ENCODE measurements at regions not wholly inside any gene's neighbourhood (a gene's known extent, or its start where the extent isn't known, plus 50 kb on each side); places are given as distances from the start of the nearest gene placed in this dataset.
"Not testable (repeated sequence)": the region's sequence is repeated elsewhere in the genome, so short reads cannot be mapped to it uniquely, and the experiment has no call there.

GRCh38 chr3:68664276-68664675, 268.1 kb downstream of the TAFA4 start:
- H4K20me1 ChIP-seq (ENCODE audit: control insufficient read depth, extremely low read depth, insufficient read depth, low read length): no peaks in the 10 kb centered on the region
- H3K4me2 ChIP-seq (ENCODE audit: extremely low read depth, insufficient read depth, low read length): no peak overlapping the region
- no peaks in the 10 kb centered on the region for H3K4me1 ChIP-seq (ENCODE audit: control insufficient read depth, extremely low read depth, insufficient read depth, low read length)
- TF ChIP-seq EZH2 (IDR thresholded peaks at IDR 0.05; ENCODE audit: low read length, missing control alignments) (no peak), CTCF (conservative IDR thresholded peaks at IDR 0.05 in 1 of 2, IDR thresholded peaks at IDR 0.05 in 1 of 2; ENCODE audit: low read depth in 1 of 2, low read length in 2 of 2) (no peak)
- H3K4me3 ChIP-seq (replicated peaks in 1 of 4; ENCODE audit: control extremely low read depth in 1 of 4, insufficient read depth in 1 of 4, low read depth in 3 of 4, low read length in 4 of 4): no peak overlapping the region
- H3K79me2 ChIP-seq (ENCODE audit: control insufficient read depth, insufficient read depth, low read length): no peaks in the 10 kb centered on the region
- no peak overlapping the region for H2AFZ ChIP-seq (ENCODE audit: low read length)
- no peaks in the 10 kb centered on the region for H3K9me3 ChIP-seq (ENCODE audit: control insufficient read depth, insufficient read depth, low read depth, low read length)
- DNase-seq (ENCODE audit: low read depth in 2 of 2): no peak
- no peaks in the 10 kb centered on the region for H3K36me3 ChIP-seq (ENCODE audit: control insufficient read depth, insufficient read depth, low read length)
- H3K27ac ChIP-seq (ENCODE audit: insufficient read depth, low read length): no peak overlapping the region
- H3K9ac ChIP-seq (ENCODE audit: insufficient read depth, low read length): no peak overlapping the region
- H3K27me3 ChIP-seq (ENCODE audit: control insufficient read depth, insufficient read depth, low read length): no peaks in the 10 kb centered on the region

- no peak for TF ChIP-seq CTCF (conservative IDR thresholded peaks at IDR 0.05 in 1 of 2, IDR thresholded peaks at IDR 0.05 in 1 of 2; ENCODE audit: low read depth in 1 of 2, low read length in 2 of 2)
- no peak for TF ChIP-seq EZH2 (IDR thresholded peaks at IDR 0.05; ENCODE audit: low read length, missing control alignments)
- Histone ChIP-seq H3K4me1 (ENCODE audit: control insufficient read depth, extremely low read depth, insufficient read depth, low read length) (no peaks in the 10 kb centered on the region), H3K27me3 (ENCODE audit: control insufficient read depth, insufficient read depth, low read length) (no peaks in the 10 kb centered on the region), H2AFZ (ENCODE audit: low read length) (no peak overlapping the region), H3K4me3 (replicated peaks in 1 of 4; ENCODE audit: control extremely low read depth in 1 of 4, insufficient read depth in 1 of 4, low read depth in 3 of 4, low read length in 4 of 4) (no peak overlapping the region), H3K27ac (ENCODE audit: insufficient read depth, low read length) (no peak overlapping the region), H3K4me2 (ENCODE audit: extremely low read depth, insufficient read depth, low read length) (no peak overlapping the region), H3K9ac (ENCODE audit: insufficient read depth, low read length) (no peak overlapping the region), H4K20me1 (ENCODE audit: control insufficient read depth, extremely low read depth, insufficient read depth, low read length) (no peaks in the 10 kb centered on the region), H3K36me3 (ENCODE audit: control insufficient read depth, insufficient read depth, low read length) (no peaks in the 10 kb centered on the region), H3K79me2 (ENCODE audit: control insufficient read depth, insufficient read depth, low read length) (no peaks in the 10 kb centered on the region), H3K9me3 (ENCODE audit: control insufficient read depth, insufficient read depth, low read depth, low read length) (no peaks in the 10 kb centered on the region)
- no peak for DNase-seq (ENCODE audit: low read depth in 2 of 2)
Measured at GRCh38 chr3:68662176-68662575, 270.2 kb downstream of the TAFA4 start.

- H3K36me3 ChIP-seq (ENCODE audit: control insufficient read depth, insufficient read depth, low read length); H3K27ac ChIP-seq (ENCODE audit: insufficient read depth, low read length); H4K20me1 ChIP-seq (ENCODE audit: control insufficient read depth, extremely low read depth, insufficient read depth, low read length); H3K27me3 ChIP-seq (ENCODE audit: control insufficient read depth, insufficient read depth, low read length); H3K79me2 ChIP-seq (ENCODE audit: control insufficient read depth, insufficient read depth, low read length); H3K4me1 ChIP-seq (ENCODE audit: control insufficient read depth, extremely low read depth, insufficient read depth, low read length); H3K9me3 ChIP-seq (ENCODE audit: control insufficient read depth, insufficient read depth, low read depth, low read length); H3K4me3 ChIP-seq (replicated peaks in 1 of 4; ENCODE audit: control extremely low read depth in 1 of 4, insufficient read depth in 1 of 4, low read depth in 3 of 4, low read length in 4 of 4); H3K4me2 ChIP-seq (ENCODE audit: extremely low read depth, insufficient read depth, low read length); DNase-seq (ENCODE audit: low read depth in 2 of 2); H2AFZ ChIP-seq (ENCODE audit: low read length); H3K9ac ChIP-seq (ENCODE audit: insufficient read depth, low read length): not testable (repeated sequence)
Measured at GRCh38 chr3:68650657-68651056, 281.7 kb downstream of the TAFA4 start.

GRCh38 chr3:68648494-68648893, 283.9 kb downstream of the TAFA4 start:
- Histone ChIP-seq H3K27me3 (ENCODE audit: control insufficient read depth, insufficient read depth, low read length) (no peaks in the 10 kb centered on the region), H3K4me1 (ENCODE audit: control insufficient read depth, extremely low read depth, insufficient read depth, low read length) (no peaks in the 10 kb centered on the region), H2AFZ (ENCODE audit: low read length) (no peak overlapping the region), H3K79me2 (ENCODE audit: control insufficient read depth, insufficient read depth, low read length) (no peaks in the 10 kb centered on the region), H3K9ac (ENCODE audit: insufficient read depth, low read length) (no peak overlapping the region), H3K4me2 (ENCODE audit: extremely low read depth, insufficient read depth, low read length) (no peak overlapping the region), H3K27ac (ENCODE audit: insufficient read depth, low read length) (no peak overlapping the region), H4K20me1 (ENCODE audit: control insufficient read depth, extremely low read depth, insufficient read depth, low read length) (no peaks in the 10 kb centered on the region), H3K36me3 (ENCODE audit: control insufficient read depth, insufficient read depth, low read length) (no peaks in the 10 kb centered on the region), H3K9me3 (ENCODE audit: control insufficient read depth, insufficient read depth, low read depth, low read length) (no peaks in the 10 kb centered on the region), H3K4me3 (replicated peaks in 1 of 4; ENCODE audit: control extremely low read depth in 1 of 4, insufficient read depth in 1 of 4, low read depth in 3 of 4, low read length in 4 of 4) (no peak overlapping the region)
- DNase-seq (ENCODE audit: low read depth in 2 of 2): no peak
- TF ChIP-seq EZH2 (IDR thresholded peaks at IDR 0.05; ENCODE audit: low read length, missing control alignments) (no peak), CTCF (conservative IDR thresholded peaks at IDR 0.05 in 1 of 2, IDR thresholded peaks at IDR 0.05 in 1 of 2; ENCODE audit: low read depth in 1 of 2, low read length in 2 of 2) (no peak)
